ENCODE measurements at regions not wholly inside any gene's neighbourhood (a gene's known extent, or its start where the extent isn't known, plus 50 kb on each side); places are given as distances from the start of the nearest gene placed in this dataset.

DNA sequence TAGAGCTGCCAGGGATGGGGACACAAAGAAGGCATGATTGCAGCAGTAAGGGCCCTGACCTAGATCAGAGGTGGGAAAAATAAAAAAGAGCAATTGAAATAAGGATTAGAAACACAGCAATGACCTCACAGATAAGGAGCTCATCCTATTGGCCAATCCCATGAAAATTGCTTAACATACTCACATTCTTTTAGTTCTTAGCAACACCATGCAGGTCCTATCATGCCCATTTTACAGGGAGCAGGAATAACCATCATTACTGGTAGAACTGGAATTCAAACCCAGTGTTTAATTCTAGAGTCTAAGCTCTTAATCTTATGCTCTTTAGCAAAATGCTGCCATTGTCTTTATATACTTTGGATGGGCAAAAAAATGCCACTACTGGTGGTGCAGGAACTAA, 267.7 kb downstream of the RNF144B start:
- TF ChIP-seq, protein P1, sequence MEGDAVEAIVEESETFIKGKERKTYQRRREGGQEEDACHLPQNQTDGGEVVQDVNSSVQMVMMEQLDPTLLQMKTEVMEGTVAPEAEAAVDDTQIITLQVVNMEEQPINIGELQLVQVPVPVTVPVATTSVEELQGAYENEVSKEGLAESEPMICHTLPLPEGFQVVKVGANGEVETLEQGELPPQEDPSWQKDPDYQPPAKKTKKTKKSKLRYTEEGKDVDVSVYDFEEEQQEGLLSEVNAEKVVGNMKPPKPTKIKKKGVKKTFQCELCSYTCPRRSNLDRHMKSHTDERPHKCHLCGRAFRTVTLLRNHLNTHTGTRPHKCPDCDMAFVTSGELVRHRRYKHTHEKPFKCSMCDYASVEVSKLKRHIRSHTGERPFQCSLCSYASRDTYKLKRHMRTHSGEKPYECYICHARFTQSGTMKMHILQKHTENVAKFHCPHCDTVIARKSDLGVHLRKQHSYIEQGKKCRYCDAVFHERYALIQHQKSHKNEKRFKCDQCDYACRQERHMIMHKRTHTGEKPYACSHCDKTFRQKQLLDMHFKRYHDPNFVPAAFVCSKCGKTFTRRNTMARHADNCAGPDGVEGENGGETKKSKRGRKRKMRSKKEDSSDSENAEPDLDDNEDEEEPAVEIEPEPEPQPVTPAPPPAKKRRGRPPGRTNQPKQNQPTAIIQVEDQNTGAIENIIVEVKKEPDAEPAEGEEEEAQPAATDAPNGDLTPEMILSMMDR (IDR thresholded peaks at IDR 0.05), result no peak
- TF ChIP-seq POLR2A (IDR thresholded peaks at IDR 0.05) (no peak), EP300 (IDR thresholded peaks at IDR 0.05) (no peak), POLR2AphosphoS5 (IDR thresholded peaks at IDR 0.05) (no peak)

Measured in upper lobe of left lung (tissue), 4 donors.